Small intestine (tissue), 7 donors: ENCODE measurements at regions not wholly inside any gene's neighbourhood (a gene's known extent, or its start where the extent isn't known, plus 50 kb on each side); places are given as distances from the start of the nearest gene placed in this dataset.

Source experiments
- DNase-seq, 2 donors: peaks; one replicate each; pipeline versions ENCODE4 v3.0.0 to v3.0.0-alpha.2; 2013
- FAIRE-seq: peaks from 2 replicates; lab custom pipeline; 2012; peaks lifted over from hg19 to GRCh38; lab: Jason Lieb, UNC
- H3K27ac ChIP-seq, 3 donors: one replicate each; pipeline ENCODE4 v1.5.1; 2013; ENCODE audit warnings: low read length in 2 of 3, mild to moderate bottlenecking in 2 of 3, control low read depth in 1 of 3, inconsistent platforms in 1 of 3, low read depth in 1 of 3, moderate library complexity in 1 of 3
- H3K27me3 ChIP-seq, 3 donors: one replicate each; pipeline ENCODE4 v1.6.1; 2013; ENCODE audit warnings: low read length in 3 of 3, inconsistent platforms in 1 of 3; ENCODE audit not compliant: control insufficient read depth in 3 of 3, insufficient read depth in 3 of 3
- H3K36me3 ChIP-seq, 3 donors: one replicate each; pipeline ENCODE4 v1.6.1; 2013; ENCODE audit warnings: low read length in 3 of 3, inconsistent platforms in 1 of 3, low read depth in 1 of 3, mild to moderate bottlenecking in 1 of 3, moderate library complexity in 1 of 3; ENCODE audit not compliant: control insufficient read depth in 3 of 3, insufficient read depth in 2 of 3
- H3K4me1 ChIP-seq, 3 donors: one replicate each; pipeline ENCODE4 v1.6.1; 2013; ENCODE audit warnings: low read length in 2 of 3, inconsistent platforms in 1 of 3, low read depth in 1 of 3, mild to moderate bottlenecking in 1 of 3, moderate library complexity in 1 of 3; ENCODE audit not compliant: control insufficient read depth in 3 of 3, insufficient read depth in 2 of 3
- H3K4me3 ChIP-seq, 3 donors: one replicate each; pipeline ENCODE4 v1.5.1; 2013; ENCODE audit warnings: low read length in 3 of 3, control low read depth in 1 of 3, inconsistent platforms in 1 of 3, low read depth in 1 of 3, mild to moderate bottlenecking in 1 of 3, moderate library complexity in 1 of 3
- H3K9me3 ChIP-seq, 2 donors: one replicate each; pipeline ENCODE4 v1.6.1; 2013; ENCODE audit warnings: low read depth in 1 of 2, low read length in 1 of 2; ENCODE audit not compliant: control insufficient read depth in 2 of 2, insufficient read depth in 1 of 2
- WGBS, 3 donors: extraction: QIAGEN DNeasy Blood & Tissue Kit; methylation state at CpG; one replicate each; pipeline ENCODE4 v1.1.7; 2013; 5-methylcytosine and 5-hydroxymethylcytosine counted together
- donor health status: healthy with polysubstance abuse.
- donor health status: control.
- donor health status: control.
- donor health status: Bipolar disorder and iron deficiency.
- donor health status: healthy.

DNA sequence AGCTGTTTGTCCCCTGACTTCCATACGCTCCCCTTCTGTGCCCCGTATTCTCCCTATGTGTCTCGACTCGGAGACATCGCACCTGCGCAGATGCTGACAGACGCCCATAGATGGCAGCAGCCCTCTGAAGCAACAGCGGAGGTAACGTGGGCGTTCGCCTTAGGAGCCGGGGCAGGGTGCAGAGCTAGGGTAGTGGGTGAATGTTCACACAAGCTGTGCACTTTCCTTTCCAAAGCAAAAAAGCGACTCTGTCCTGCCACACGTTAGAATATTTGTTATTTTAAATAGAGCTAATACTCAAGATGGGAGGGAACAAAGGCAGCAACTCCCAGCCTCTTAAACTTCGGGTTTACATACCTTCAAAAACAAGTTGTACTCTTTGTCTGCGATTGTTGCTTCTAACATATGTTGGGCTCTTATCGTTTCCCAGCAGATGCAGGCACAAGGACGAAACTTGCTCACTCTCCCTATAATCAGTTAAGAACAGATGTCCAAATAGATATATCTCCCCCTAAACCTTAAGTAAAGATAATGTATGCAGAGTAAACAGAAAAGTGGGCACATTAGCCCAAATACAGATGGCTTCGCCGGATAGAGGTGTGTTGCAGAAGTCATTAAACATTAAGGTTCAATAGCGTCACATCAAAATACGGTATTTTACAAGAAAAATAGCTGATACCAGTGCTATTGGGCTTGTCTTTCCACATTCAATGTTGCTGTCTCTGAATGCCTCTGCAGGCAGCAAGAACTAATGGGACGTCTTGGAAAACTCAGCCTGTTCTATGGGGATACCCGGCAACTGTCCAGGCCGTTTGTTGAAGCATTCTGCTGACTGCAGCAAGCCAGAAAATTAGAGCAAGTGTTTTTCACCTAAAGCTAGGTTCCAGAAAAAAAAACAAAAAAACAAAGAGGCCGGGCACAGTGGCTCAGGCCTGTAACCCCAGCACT lies 340.3 kb upstream of the PRKCQ start:
- no peak for FAIRE-seq
- no peak overlapping the region for H3K4me3 ChIP-seq

DNA sequence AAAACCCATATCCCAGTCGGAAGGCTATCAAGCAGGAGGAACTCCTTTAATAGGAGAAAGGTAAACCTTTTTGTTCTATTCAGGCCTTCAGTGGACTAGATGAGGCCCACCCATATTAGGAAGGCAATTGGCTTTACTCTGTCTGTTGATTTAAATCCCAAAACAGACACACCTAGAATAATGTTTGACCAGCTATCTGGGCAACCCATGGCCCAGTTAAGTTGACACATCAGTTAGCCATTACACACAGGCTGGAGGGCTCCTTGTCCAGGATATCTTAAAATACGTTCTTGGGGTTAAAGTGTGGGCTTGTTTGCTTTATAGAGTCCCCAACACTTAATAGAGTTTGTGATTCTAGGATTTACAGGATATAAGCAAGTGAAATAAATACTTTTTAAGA lies 339.0 kb upstream of the PRKCQ start:
- Histone ChIP-seq H3K4me3 (no peak overlapping the region), H3K27ac (no peak overlapping the region), H3K9me3 (no peaks in the 10 kb centered on the region), H3K27me3 (peaks cover 0 to 2% (median 0%) of the 10 kb centered on the region in 3 donors), H3K36me3 (no peaks in the 10 kb centered on the region), H3K4me1 (no peaks in the 10 kb centered on the region)
- DNase-seq (no peak), FAIRE-seq (no peak)
- WGBS, 3 donors, result 63 to 86% (median 70%) methylated on average over 2 of the region's 2 CpGs

More for the DNA sequence above, 340.3 kb upstream of the PRKCQ start:
- Histone ChIP-seq H3K36me3 (no peaks in the 10 kb centered on the region), H3K27me3 (peaks cover 0 to 2% (median 0%) of the 10 kb centered on the region in 3 donors), H3K4me1 (no peaks in the 10 kb centered on the region), H3K9me3 (no peaks in the 10 kb centered on the region), H3K27ac (no peak overlapping the region)
- 18 to 26% (median 19%) methylated on average over 26 of the region's 26 CpGs for WGBS, 3 donors
- peak; percentile 52 to 59 for DNase-seq

DNA sequence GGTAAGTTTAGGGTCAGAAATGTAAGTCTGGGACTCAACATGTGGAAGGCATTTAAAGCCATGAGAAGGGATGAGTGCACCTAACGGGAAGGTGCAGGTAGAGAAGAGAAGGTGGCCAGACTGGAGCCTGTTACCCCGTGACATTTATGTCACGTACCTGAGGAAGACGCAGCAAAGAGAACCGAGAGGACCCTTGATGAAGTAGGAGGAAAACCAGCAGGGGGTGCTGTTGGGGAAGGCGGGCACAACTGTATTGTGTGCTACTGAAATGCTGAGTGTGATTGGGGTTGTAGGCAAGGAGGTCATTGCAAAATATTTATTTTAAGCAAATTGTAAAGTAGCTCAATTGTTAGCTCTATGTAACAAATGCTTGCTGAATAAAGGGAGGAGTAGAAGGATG lies 338.2 kb upstream of the PRKCQ start:
- Histone ChIP-seq H3K27me3 (peaks cover 0 to 2% (median 0%) of the 10 kb centered on the region in 3 donors), H3K9me3 (no peaks in the 10 kb centered on the region), H3K4me1 (no peaks in the 10 kb centered on the region), H3K36me3 (no peaks in the 10 kb centered on the region), H3K27ac (no peak overlapping the region), H3K4me3 (no peak overlapping the region)
- FAIRE-seq (no peak), DNase-seq (peak in 1 of 2 donors; percentile 25)
- 60 to 78% (median 65%) methylated on average over 6 of the region's 6 CpGs for WGBS, 3 donors

DNA sequence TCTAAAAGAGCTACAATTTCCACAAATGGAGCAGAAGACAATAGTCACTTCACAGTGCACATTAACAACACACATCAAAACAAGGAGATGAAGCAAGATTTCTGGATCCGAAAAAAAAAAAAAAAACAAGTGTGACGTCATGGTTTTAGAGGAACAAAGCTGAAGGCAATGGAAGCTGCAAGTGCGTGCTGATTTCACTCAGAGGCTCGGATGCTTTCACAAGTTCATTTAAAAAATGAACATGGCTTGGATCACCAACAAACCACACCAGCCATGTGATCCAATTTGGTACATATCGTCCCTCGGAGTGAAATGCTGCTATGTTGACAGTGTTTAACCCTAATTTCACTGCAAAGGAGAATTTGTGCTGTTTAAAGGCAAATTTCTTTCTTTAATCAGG lies 337.0 kb upstream of the PRKCQ start:
- WGBS, 3 donors, result 69 to 77% (median 69%) methylated on average over 6 of the region's 6 CpGs
- FAIRE-seq, result no peak

DNA sequence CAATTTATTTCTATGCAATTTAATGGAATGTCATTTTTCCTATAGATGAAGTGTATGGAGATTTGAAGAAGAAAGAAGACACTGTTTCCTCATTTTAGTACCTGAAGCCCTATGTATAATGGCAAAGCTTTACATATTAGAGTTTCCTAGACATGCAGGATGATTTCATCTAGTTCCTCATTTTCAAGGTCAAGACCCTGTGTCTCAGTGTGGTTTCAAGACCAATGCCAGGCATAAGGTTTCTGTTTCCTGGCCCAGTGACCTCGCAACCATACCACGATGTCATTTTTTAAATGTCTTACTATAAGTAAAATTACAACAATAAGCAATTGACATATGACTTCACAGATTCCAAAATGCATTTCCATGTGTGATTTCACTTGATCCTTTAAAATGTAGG lies 336.5 kb upstream of the PRKCQ start:
- FAIRE-seq (no peak), DNase-seq (no peak)
- Histone ChIP-seq H3K4me3 (no peak overlapping the region), H3K27ac (no peak overlapping the region), H3K27me3 (peaks cover 0 to 2% (median 0%) of the 10 kb centered on the region in 3 donors), H3K9me3 (no peaks in the 10 kb centered on the region), H3K4me1 (no peaks in the 10 kb centered on the region), H3K36me3 (no peaks in the 10 kb centered on the region)
- WGBS, 3 donors, result 76 to 87% (median 76%) methylated on average over 2 of the region's 2 CpGs

More for the DNA sequence above, 337.0 kb upstream of the PRKCQ start:
- no peak for DNase-seq
- H3K27me3 ChIP-seq, result peaks cover 0 to 2% (median 0%) of the 10 kb centered on the region in 3 donors
- no peak overlapping the region for H3K4me3 ChIP-seq
- H3K36me3 ChIP-seq, result no peaks in the 10 kb centered on the region
- no peaks in the 10 kb centered on the region for H3K4me1 ChIP-seq
- no peak overlapping the region for H3K27ac ChIP-seq
- H3K9me3 ChIP-seq, result no peaks in the 10 kb centered on the region

DNA sequence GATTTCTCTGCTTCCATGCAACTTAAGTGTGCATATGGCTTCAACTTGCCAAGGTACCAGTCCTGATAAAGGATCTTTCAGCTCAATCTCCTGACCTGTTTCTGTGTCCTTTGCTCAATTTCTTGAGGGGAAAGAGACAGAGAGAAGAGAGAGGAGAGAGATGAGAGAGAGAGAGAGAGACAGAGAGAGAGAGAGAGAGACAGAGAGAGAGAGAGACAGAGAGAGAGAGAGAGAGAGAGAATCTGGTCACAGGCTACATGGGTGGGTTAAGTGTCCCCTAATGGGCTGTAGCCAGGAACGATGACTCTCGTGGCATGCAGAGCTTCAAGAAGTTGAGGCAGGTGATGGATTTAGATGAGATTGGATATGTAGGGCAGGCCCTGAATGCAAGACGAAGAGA lies 335.2 kb upstream of the PRKCQ start:
- Histone ChIP-seq H3K27me3 (peaks cover 0 to 2% (median 0%) of the 10 kb centered on the region in 3 donors), H3K36me3 (no peaks in the 10 kb centered on the region), H3K4me1 (no peaks in the 10 kb centered on the region), H3K9me3 (no peaks in the 10 kb centered on the region), H3K27ac (no peak overlapping the region), H3K4me3 (no peak overlapping the region)
- 92 to 96% (median 93%) methylated on average over 3 of the region's 3 CpGs for WGBS, 3 donors
- DNase-seq (no peak), FAIRE-seq (no peak)

DNA sequence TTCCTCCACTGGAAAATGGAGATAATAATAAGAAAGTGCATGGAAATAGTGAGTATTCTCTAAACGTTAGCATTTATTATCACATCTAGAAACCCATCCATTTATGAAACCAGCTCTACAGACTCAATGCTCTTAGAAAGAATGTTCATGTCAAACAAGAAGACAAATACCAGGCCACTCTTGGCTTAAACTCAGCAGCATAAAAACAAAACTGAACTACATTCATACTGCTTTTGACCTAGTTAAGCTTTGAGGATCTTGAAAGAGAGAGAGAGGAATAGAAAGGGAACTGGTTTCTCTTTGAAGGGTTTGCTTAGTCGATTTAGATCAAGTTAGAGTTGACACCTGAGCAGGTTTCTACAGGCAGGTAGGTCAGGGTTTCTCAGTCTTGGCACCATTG lies 332.9 kb upstream of the PRKCQ start:
- FAIRE-seq (no peak), DNase-seq (no peak)
- H3K9me3 ChIP-seq, result no peaks in the 10 kb centered on the region
- H3K4me1 ChIP-seq, result no peaks in the 10 kb centered on the region
- H3K27me3 ChIP-seq, result peaks cover 0 to 2% (median 0%) of the 10 kb centered on the region in 3 donors
- WGBS, 3 donors, result 33 to 54% (median 41%) methylated on average over 2 of the region's 2 CpGs
- H3K4me3 ChIP-seq, result no peak overlapping the region
- no peaks in the 10 kb centered on the region for H3K36me3 ChIP-seq
- no peak overlapping the region for H3K27ac ChIP-seq

DNA sequence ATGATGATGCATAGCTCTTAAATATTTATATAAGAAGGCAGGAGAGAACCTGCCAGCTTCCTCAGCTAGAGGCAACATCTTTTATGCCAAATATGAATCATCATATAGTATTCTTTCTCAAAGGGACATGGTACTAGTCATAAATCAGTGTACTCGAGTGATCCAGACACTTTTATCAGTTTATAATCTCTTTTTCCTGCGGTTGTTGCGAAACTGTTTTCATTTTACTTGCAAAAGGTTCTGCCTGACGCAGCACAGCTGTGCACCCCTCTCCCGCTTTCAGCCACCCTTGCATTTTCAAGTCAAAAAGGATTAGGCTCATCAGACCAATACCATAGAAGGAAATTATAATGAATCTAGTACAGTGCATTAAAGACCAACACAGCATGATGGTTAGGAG lies 332.3 kb upstream of the PRKCQ start:
- DNase-seq, result no peak
- no peak for FAIRE-seq
- Histone ChIP-seq H3K9me3 (no peaks in the 10 kb centered on the region), H3K27ac (no peak overlapping the region), H3K4me1 (no peaks in the 10 kb centered on the region), H3K27me3 (no peaks in the 10 kb centered on the region), H3K36me3 (no peaks in the 10 kb centered on the region), H3K4me3 (no peak overlapping the region)
- 11 to 34% (median 23%) methylated on average over 5 of the region's 5 CpGs for WGBS, 3 donors
